H9 (cell line): ENCODE measurements at regions not wholly inside any gene's neighbourhood (a gene's known extent, or its start where the extent isn't known, plus 50 kb on each side); places are given as distances from the start of the nearest gene placed in this dataset.

Source experiments
- DNase-seq: peaks from one replicate; pipeline ENCODE4 v3.0.0-alpha.2; 2017
- H2AFZ ChIP-seq: one replicate; pipeline ENCODE4 v1.6.1; 2013; ENCODE audit warnings: mild to moderate bottlenecking, low read length, control low read depth, moderate library complexity
- H2AK5ac ChIP-seq: 2 replicates; pipeline ENCODE4 v1.6.1; 2013; ENCODE audit warnings: low read length, control low read depth, mixed read lengths; ENCODE audit not compliant: insufficient read length
- H2BK120ac ChIP-seq: one replicate; pipeline ENCODE4 v1.6.1; 2013; ENCODE audit warnings: low read depth, mild to moderate bottlenecking, low read length, control low read depth, inconsistent platforms; ENCODE audit not compliant: poor library complexity, severe bottlenecking
- H2BK12ac ChIP-seq: 2 replicates; pipeline ENCODE4 v1.6.1; 2013; ENCODE audit warnings: low read length, control low read depth, mixed read lengths, low read depth; ENCODE audit not compliant: insufficient read length
- H2BK15ac ChIP-seq: 2 replicates; pipeline ENCODE4 v1.6.1; 2013; ENCODE audit warnings: low read depth, low read length, control low read depth
- H2BK20ac ChIP-seq: one replicate; pipeline ENCODE4 v1.6.1; 2013; ENCODE audit warnings: low read depth, mild to moderate bottlenecking, low read length, control low read depth, inconsistent platforms; ENCODE audit not compliant: poor library complexity, severe bottlenecking
- H2BK5ac ChIP-seq: 2 replicates; pipeline ENCODE4 v1.6.1; 2013; ENCODE audit warnings: low read length, control low read depth, mixed read lengths; ENCODE audit not compliant: insufficient read length
- H3K14ac ChIP-seq: 2 replicates; pipeline ENCODE4 v1.6.1; 2013; ENCODE audit warnings: low read length, control low read depth; ENCODE audit not compliant: insufficient read depth
- H3K18ac ChIP-seq: 2 replicates; pipeline ENCODE4 v1.6.1; 2013; ENCODE audit warnings: low read depth, mild to moderate bottlenecking, mixed read lengths, low read length, control low read depth; ENCODE audit not compliant: insufficient read length
- H3K23ac ChIP-seq: 2 replicates; pipeline ENCODE4 v1.6.1; 2013; ENCODE audit warnings: low read length, control low read depth, mixed read lengths, low read depth; ENCODE audit not compliant: insufficient read length
- H3K23me2 ChIP-seq: 2 replicates; pipeline ENCODE4 v1.6.1; 2013; ENCODE audit warnings: low read depth, mild to moderate bottlenecking, mixed read lengths, low read length, control low read depth; ENCODE audit not compliant: insufficient read length, poor library complexity, severe bottlenecking
- H3K27ac ChIP-seq: 2 replicates; pipeline ENCODE4 v1.5.1; 2013; ENCODE audit warnings: low read length, control low read depth, mixed read lengths, low read depth; ENCODE audit not compliant: insufficient read length
- H3K27me3 ChIP-seq: 2 replicates; pipeline ENCODE4 v1.6.1; 2013; ENCODE audit warnings: low read length, control low read depth, inconsistent platforms; ENCODE audit not compliant: insufficient read depth
- H3K4ac ChIP-seq: 2 replicates; pipeline ENCODE4 v1.6.1; 2013; ENCODE audit warnings: low read depth, mild to moderate bottlenecking, control low read depth, inconsistent platforms, low read length, moderate library complexity
- H3K4me1 ChIP-seq: 2 replicates; pipeline ENCODE4 v1.6.1; 2013; ENCODE audit warnings: low read length, control low read depth, inconsistent platforms; ENCODE audit not compliant: insufficient read depth
- H3K4me2 ChIP-seq: 2 replicates; pipeline ENCODE4 v1.6.1; 2013; ENCODE audit warnings: low read length, control low read depth, mixed read lengths; ENCODE audit not compliant: insufficient read length, insufficient read depth
- H3K56ac ChIP-seq: 2 replicates; pipeline ENCODE4 v1.6.1; 2013; ENCODE audit warnings: low read depth, mild to moderate bottlenecking, mixed read lengths, low read length, control low read depth; ENCODE audit not compliant: insufficient read length
- H3K79me1 ChIP-seq: 2 replicates; pipeline ENCODE4 v1.6.1; 2013; ENCODE audit warnings: low read depth, mild to moderate bottlenecking, moderate library complexity, low read length, control low read depth, inconsistent platforms; ENCODE audit not compliant: insufficient read depth, poor library complexity, severe bottlenecking
- H3K79me2 ChIP-seq: 2 replicates; pipeline ENCODE4 v1.6.1; 2013; ENCODE audit warnings: low read length, control low read depth, inconsistent platforms; ENCODE audit not compliant: insufficient read depth
- H3K9ac ChIP-seq: 2 replicates; pipeline ENCODE4 v1.6.1; 2013; ENCODE audit warnings: low read length, control low read depth, mixed read lengths; ENCODE audit not compliant: insufficient read length; ENCODE audit errors: extremely low read depth
- H3K9me3 ChIP-seq: one replicate; pipeline ENCODE4 v1.6.1; 2013; ENCODE audit warnings: low read depth, low read length, inconsistent platforms; ENCODE audit not compliant: control insufficient read depth
- H3T11ph ChIP-seq: one replicate; pipeline ENCODE4 v1.6.1; 2013; ENCODE audit warnings: mild to moderate bottlenecking, low read length, control low read depth, inconsistent platforms
- H4K20me1 ChIP-seq: one replicate; pipeline ENCODE4 v1.6.1; 2013; ENCODE audit not compliant: control insufficient read depth, insufficient read length, insufficient read depth
- H4K5ac ChIP-seq: 2 replicates; pipeline ENCODE4 v1.6.1; 2013; ENCODE audit warnings: low read depth, mild to moderate bottlenecking, mixed read lengths, low read length, control low read depth; ENCODE audit not compliant: insufficient read length
- H4K8ac ChIP-seq: replicated peaks from 2 replicates; pipeline ENCODE4 v1.6.1; 2013; ENCODE audit warnings: low read length, control low read depth, mixed read lengths, low read depth; ENCODE audit not compliant: insufficient read length
- H4K91ac ChIP-seq: 2 replicates; pipeline ENCODE4 v1.6.1; 2013; ENCODE audit warnings: low read depth, mild to moderate bottlenecking, moderate library complexity, mixed read lengths, low read length, control low read depth; ENCODE audit not compliant: insufficient read length
- H3K27ac Mint-ChIP-seq, 3 experiments: 2 replicates in 2 of 3; 3 replicates in 1 of 3; pipeline ENCODE4 v1.8.0; 2020 to 2021; ENCODE audit warnings: mixed read lengths in 3 of 3, mild to moderate bottlenecking in 1 of 3, moderate library complexity in 1 of 3
- H3K27me3 Mint-ChIP-seq: 2 replicates; pipeline ENCODE4 v1.8.0; 2021; ENCODE audit warnings: low read depth, mild to moderate bottlenecking, moderate library complexity, mixed read lengths
- H3K36me3 Mint-ChIP-seq, 3 experiments: 2 replicates in 2 of 3; 3 replicates in 1 of 3; pipeline ENCODE4 v1.8.0; 2020 to 2021; ENCODE audit warnings: low read depth in 3 of 3, mixed read lengths in 3 of 3; ENCODE audit not compliant: insufficient read depth in 1 of 3
- H3K4me1 Mint-ChIP-seq, 2 experiments: 2 replicates each; pipeline ENCODE4 v1.8.0; 2020; ENCODE audit warnings: mixed read lengths in 2 of 2
- H3K4me3 Mint-ChIP-seq, 2 experiments: 2 replicates in 1 of 2; 3 replicates in 1 of 2; pipeline ENCODE4 v1.8.0; 2020 to 2021; ENCODE audit warnings: mild to moderate bottlenecking in 2 of 2, mixed read lengths in 2 of 2, moderate library complexity in 1 of 2
- H3K9me3 Mint-ChIP-seq, 2 experiments: 2 replicates in 1 of 2; 3 replicates in 1 of 2; pipeline ENCODE4 v1.8.0; 2020; ENCODE audit warnings: mild to moderate bottlenecking in 2 of 2, mixed read lengths in 2 of 2, moderate library complexity in 1 of 2
- WGBS: extraction: QIAGEN DNeasy Blood & Tissue Kit; methylation state at CpG from one replicate; pipeline ENCODE4 v1.1.7; 2013; ENCODE audit warnings: missing lambda C conversion rate, low lambda C conversion rate, mixed read lengths; ENCODE audit not compliant: insufficient read length; ENCODE audit errors: extremely low coverage; 5-methylcytosine and 5-hydroxymethylcytosine counted together
- TF ChIP-seq, protein P1 (sequence below): fragments of 200-600 bp; sonication (generic); conservative IDR thresholded peaks from 3 replicates; pipeline ENCODE4 v1.8.0; 2021; ENCODE audit warnings: antibody characterized with exemption, mild to moderate bottlenecking

DNA sequence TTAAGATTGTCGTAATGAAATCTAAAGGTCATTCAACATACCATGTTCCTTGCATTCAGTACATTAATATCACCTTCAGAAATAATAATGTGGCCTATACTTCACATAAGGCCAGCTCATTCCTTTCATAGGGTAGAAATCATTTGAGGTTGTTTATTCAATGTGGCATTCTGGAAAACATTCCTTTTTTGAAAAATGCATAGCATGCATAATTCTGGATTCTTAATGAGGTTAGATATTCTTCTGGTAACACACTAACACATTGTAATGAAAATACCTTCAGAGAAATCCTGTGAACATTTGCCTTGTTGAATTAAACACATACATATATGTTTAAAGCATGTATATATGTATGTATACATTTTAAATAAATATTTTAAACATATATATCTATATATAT is 204.6 kb upstream of the KCNH7 start:
- Histone ChIP-seq H2AK5ac (no peak overlapping the region), H4K5ac (no peak overlapping the region), H3K56ac (no peak overlapping the region)

More for the DNA sequence above, 204.6 kb upstream of the KCNH7 start:
- Histone ChIP-seq H2AFZ (no peak overlapping the region), H3K18ac (no peak overlapping the region), H3K9ac (no peak overlapping the region), H3K4me1 (no peaks in the 10 kb centered on the region), H3K4ac (no peak overlapping the region), H3T11ph (no peak overlapping the region), H4K8ac (no peak overlapping the region), H3K27ac (no peak overlapping the region), H2BK5ac (no peak overlapping the region), H3K23me2 (no peaks in the 10 kb centered on the region), H3K79me2 (no peaks in the 10 kb centered on the region), H2BK15ac (no peak overlapping the region), H3K79me1 (no peaks in the 10 kb centered on the region), H2BK120ac (no peak overlapping the region), H3K4me2 (no peak overlapping the region), H3K14ac (no peak overlapping the region), H4K20me1 (no peaks in the 10 kb centered on the region), H4K91ac (no peak overlapping the region), H3K23ac (no peak overlapping the region), H2BK12ac (no peak overlapping the region), H3K9me3 (no peaks in the 10 kb centered on the region), H3K27me3 (no peaks in the 10 kb centered on the region), H2BK20ac (no peak overlapping the region)
- Mint-ChIP-seq H3K4me3 (no peak overlapping the region), H3K36me3 (no peaks in the 10 kb centered on the region), H3K27me3 (no peaks in the 10 kb centered on the region), H3K9me3 (no peaks in the 10 kb centered on the region), H3K4me1 (no peaks in the 10 kb centered on the region), H3K27ac (no peak overlapping the region)
- TF ChIP-seq, protein P1, sequence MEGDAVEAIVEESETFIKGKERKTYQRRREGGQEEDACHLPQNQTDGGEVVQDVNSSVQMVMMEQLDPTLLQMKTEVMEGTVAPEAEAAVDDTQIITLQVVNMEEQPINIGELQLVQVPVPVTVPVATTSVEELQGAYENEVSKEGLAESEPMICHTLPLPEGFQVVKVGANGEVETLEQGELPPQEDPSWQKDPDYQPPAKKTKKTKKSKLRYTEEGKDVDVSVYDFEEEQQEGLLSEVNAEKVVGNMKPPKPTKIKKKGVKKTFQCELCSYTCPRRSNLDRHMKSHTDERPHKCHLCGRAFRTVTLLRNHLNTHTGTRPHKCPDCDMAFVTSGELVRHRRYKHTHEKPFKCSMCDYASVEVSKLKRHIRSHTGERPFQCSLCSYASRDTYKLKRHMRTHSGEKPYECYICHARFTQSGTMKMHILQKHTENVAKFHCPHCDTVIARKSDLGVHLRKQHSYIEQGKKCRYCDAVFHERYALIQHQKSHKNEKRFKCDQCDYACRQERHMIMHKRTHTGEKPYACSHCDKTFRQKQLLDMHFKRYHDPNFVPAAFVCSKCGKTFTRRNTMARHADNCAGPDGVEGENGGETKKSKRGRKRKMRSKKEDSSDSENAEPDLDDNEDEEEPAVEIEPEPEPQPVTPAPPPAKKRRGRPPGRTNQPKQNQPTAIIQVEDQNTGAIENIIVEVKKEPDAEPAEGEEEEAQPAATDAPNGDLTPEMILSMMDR, result no peak
- no peak for DNase-seq
- WGBS, result no CpG with 5 or more reads among the region's 1 CpG
